IMR-90 (cell line): ENCODE measurements at regions not wholly inside any gene's neighbourhood (a gene's known extent, or its start where the extent isn't known, plus 50 kb on each side); places are given as distances from the start of the nearest gene placed in this dataset.

Experiments
- ATAC-seq: fragments of 200-7000 bp; cut with Tn5 transposase; 2 replicates; pipeline ENCODE4 v1.9.1; 2020; ENCODE audit warnings: low read depth, mild to moderate bottlenecking, moderate library complexity
- BruUV-seq: library from RNA; stranded (reverse); fragments of 400-500 nt; replicated peaks from 2 replicates; lab custom pipeline; 2021; lab: Mats Ljungman, UMichigan
- CTCF ChIA-PET: fragments of 300-600 bp; formaldehyde crosslinking; extraction: SDS; loops from one replicate; lab custom pipeline; 2021; ENCODE audit warnings: antibody characterized with exemption; lab: Yijun Ruan, JAX
- POLR2A ChIA-PET: fragments of 300-600 bp; sonication (Branson Sonifier 250); formaldehyde crosslinking; loops from one replicate; lab custom pipeline; 2022; ENCODE audit warnings: antibody characterized with exemption; ENCODE audit not compliant: unreplicated experiment; lab: Charles Lee
- DNase-seq: peaks from one replicate; pipeline ENCODE4 v3.0.0; 2013
- H2AFZ ChIP-seq: replicated peaks from 2 replicates; pipeline ENCODE3; 2013; ENCODE audit warnings: low read length, mild to moderate bottlenecking; ENCODE audit not compliant: poor library complexity
- H2AK5ac ChIP-seq: 2 replicates; pipeline ENCODE4 v1.6.1; 2013; ENCODE audit warnings: low read depth, low read length, inconsistent platforms
- H2AK9ac ChIP-seq: replicated peaks from 2 replicates; pipeline ENCODE3; 2013; ENCODE audit warnings: mild to moderate bottlenecking, low read depth, low read length, moderate library complexity; ENCODE audit not compliant: poor library complexity
- H2BK120ac ChIP-seq: 2 replicates; pipeline ENCODE4 v1.6.1; 2013; ENCODE audit warnings: low read depth, low read length, inconsistent platforms
- H2BK15ac ChIP-seq: 3 replicates; pipeline ENCODE4 v1.6.1; 2013; ENCODE audit warnings: low read depth, low read length, inconsistent platforms
- H2BK20ac ChIP-seq: 2 replicates; pipeline ENCODE4 v1.6.1; 2013; ENCODE audit warnings: low read depth, mild to moderate bottlenecking, inconsistent platforms, low read length, moderate library complexity
- H2BK5ac ChIP-seq: 2 replicates; pipeline ENCODE4 v1.6.1; 2013; ENCODE audit warnings: mild to moderate bottlenecking, low read depth, low read length, inconsistent platforms; ENCODE audit not compliant: poor library complexity, severe bottlenecking
- H3K14ac ChIP-seq: replicated peaks from 2 replicates; pipeline ENCODE4 v1.6.1; 2013; ENCODE audit warnings: low read depth, low read length, inconsistent platforms
- H3K18ac ChIP-seq: 2 replicates; pipeline ENCODE4 v1.6.1; 2013; ENCODE audit warnings: low read depth, low read length, control low read depth
- H3K23ac ChIP-seq: 2 replicates; pipeline ENCODE4 v1.6.1; 2013; ENCODE audit warnings: low read depth, low read length, inconsistent platforms
- H3K27ac ChIP-seq: 2 replicates; pipeline ENCODE4 v1.5.1; 2013; ENCODE audit warnings: mild to moderate bottlenecking, control low read depth, low read length; ENCODE audit not compliant: insufficient read depth
- H3K27me3 ChIP-seq: 2 replicates; pipeline ENCODE4 v1.6.1; 2013; ENCODE audit warnings: low read length; ENCODE audit not compliant: control insufficient read depth, insufficient read depth
- H3K36me3 ChIP-seq: 2 replicates; pipeline ENCODE4 v1.6.1; 2013; ENCODE audit warnings: low read length, mixed read lengths; ENCODE audit not compliant: control insufficient read depth, insufficient read depth
- H3K4ac ChIP-seq: 2 replicates; pipeline ENCODE4 v1.6.1; 2013; ENCODE audit warnings: low read depth, low read length, inconsistent platforms
- H3K4me1 ChIP-seq: 2 replicates; pipeline ENCODE4 v1.6.1; 2013; ENCODE audit warnings: low read length, mixed read lengths; ENCODE audit not compliant: control insufficient read depth, insufficient read depth
- H3K4me2 ChIP-seq: 2 replicates; pipeline ENCODE4 v1.6.1; 2013; ENCODE audit warnings: low read depth, mild to moderate bottlenecking, control low read depth, low read length, moderate library complexity
- H3K4me3 ChIP-seq: 2 replicates; pipeline ENCODE4 v1.5.1; 2013; ENCODE audit warnings: low read depth, mild to moderate bottlenecking, control low read depth, low read length, moderate library complexity; ENCODE audit not compliant: insufficient read depth
- H3K56ac ChIP-seq: 2 replicates; pipeline ENCODE4 v1.6.1; 2013; ENCODE audit warnings: low read length, inconsistent platforms; ENCODE audit not compliant: insufficient read depth; ENCODE audit errors: extremely low read depth
- H3K79me1 ChIP-seq, 2 experiments: 2 replicates each; pipeline ENCODE4 v1.6.1; 2013; ENCODE audit warnings: low read length in 2 of 2, inconsistent platforms in 1 of 2, low read depth in 1 of 2
- H3K9ac ChIP-seq: 2 replicates; pipeline ENCODE4 v1.6.1; 2013; ENCODE audit warnings: low read depth, low read length, control low read depth
- H3K9me1 ChIP-seq: 2 replicates; pipeline ENCODE4 v1.6.1; 2013; ENCODE audit warnings: low read length, inconsistent platforms; ENCODE audit not compliant: insufficient read depth
- H3K9me3 ChIP-seq: 2 replicates; pipeline ENCODE4 v1.6.1; 2013; ENCODE audit warnings: low read length; ENCODE audit not compliant: control insufficient read depth, insufficient read depth
- H4K20me1 ChIP-seq: 2 replicates; pipeline ENCODE4 v1.6.1; 2013; ENCODE audit warnings: low read length, inconsistent platforms; ENCODE audit not compliant: insufficient read depth
- H4K5ac ChIP-seq: 2 replicates; pipeline ENCODE4 v1.6.1; 2013; ENCODE audit warnings: mild to moderate bottlenecking, low read depth, low read length, control low read depth
- H4K8ac ChIP-seq, 2 experiments: 2 replicates each; pipeline ENCODE4 v1.6.1; 2013; ENCODE audit warnings: low read depth in 2 of 2, low read length in 2 of 2, control low read depth in 1 of 2, inconsistent platforms in 1 of 2
- H4K91ac ChIP-seq: 2 replicates; pipeline ENCODE4 v1.6.1; 2013; ENCODE audit warnings: low read depth, low read length, inconsistent platforms; ENCODE audit not compliant: insufficient read depth
- MAFK ChIP-seq: IDR thresholded peaks from 2 replicates; pipeline ENCODE4 v1.6.1; 2012; ENCODE audit warnings: low read depth, low read length, improper control_type of control experiment
- MAZ ChIP-seq: IDR thresholded peaks from 2 replicates; pipeline ENCODE4 v1.6.1; 2012; ENCODE audit warnings: low read depth, mild to moderate bottlenecking, low read length, improper control_type of control experiment, moderate library complexity, borderline replicate concordance
- NFE2L2 ChIP-seq: fragments of 150-350 bp; IDR thresholded peaks from 2 replicates; pipeline ENCODE4 v1.6.1; 2016; ENCODE audit warnings: low read depth, mild to moderate bottlenecking, low read length
- RAD21 ChIP-seq: IDR thresholded peaks from 2 replicates; pipeline ENCODE4 v1.6.1; 2012; ENCODE audit warnings: low read length, improper control_type of control experiment
- RCOR1 ChIP-seq: IDR thresholded peaks from 2 replicates; pipeline ENCODE4 v1.6.1; 2012; ENCODE audit warnings: mild to moderate bottlenecking, low read length, improper control_type of control experiment; ENCODE audit not compliant: insufficient replicate concordance
- WGBS, 2 experiments: methylation state at CpG; one replicate each; pipeline versions ENCODE4 v1.1.5 to v1.1.7; 2013; ENCODE audit warnings: missing lambda C conversion rate in 2 of 2; ENCODE audit not compliant: insufficient read length in 1 of 2; ENCODE audit errors: extremely low coverage in 2 of 2; 5-methylcytosine and 5-hydroxymethylcytosine counted together
- dilution Hi-C: fragments of 300-500 bp; cut with HindIII; formaldehyde crosslinking; loops from one replicate; pipeline ENCODE4 v1.14.3; 2018; ENCODE audit warnings: low sequenced_read_pairs; ENCODE audit not compliant: unreplicated experiment
- in situ Hi-C: fragments of 300-500 bp; cut with MboI; formaldehyde crosslinking; loops from 3 replicates; pipeline ENCODE4 v1.14.3; 2019; ENCODE audit warnings: low sequenced_read_pairs, inconsistent platforms, mixed read lengths
- intact Hi-C: fragments of 100-400 bp; cut with micrococcal nuclease; formaldehyde crosslinking; loops from 2 replicates; pipeline ENCODE4 v1.10.0; 2022
- TF ChIP-seq, protein P1 (sequence below): fragments of 150-350 bp; IDR thresholded peaks from 2 replicates; pipeline ENCODE4 v1.6.1; 2017; ENCODE audit warnings: mild to moderate bottlenecking, antibody characterized with exemption, low read length, low read depth

DNA sequence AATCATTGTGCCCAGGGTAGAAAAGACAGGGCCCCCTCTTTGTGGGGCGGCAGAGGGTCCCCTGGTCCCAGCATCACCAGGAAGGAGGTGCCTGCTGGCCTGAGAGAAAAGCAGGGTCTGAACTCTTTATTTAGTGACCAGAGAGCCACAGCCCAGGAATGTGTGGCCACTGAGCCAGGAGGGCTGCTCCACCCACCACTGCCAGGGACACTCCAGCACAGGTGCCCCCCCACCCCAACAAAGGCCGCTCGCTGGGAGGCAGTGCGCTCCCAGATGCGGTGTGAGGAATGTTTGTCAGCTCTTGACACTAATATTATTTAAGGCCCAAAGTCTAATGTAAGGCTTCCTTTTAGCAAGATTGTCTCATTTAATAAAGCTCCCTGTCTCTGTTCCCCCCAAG, 59.6 kb upstream of the ZMIZ1 start:
- no peak overlapping the region for H2AK5ac ChIP-seq
- H3K4ac ChIP-seq: no peak overlapping the region
- H3K36me3 ChIP-seq: no peaks in the 10 kb centered on the region
- H3K27ac ChIP-seq: no peak overlapping the region
- H4K20me1 ChIP-seq: no peaks in the 10 kb centered on the region
- in situ Hi-C loops (no loop called here), dilution Hi-C loops (no loop called here), intact Hi-C loops (no loop called here)
- no peak overlapping the region for H3K14ac ChIP-seq
- WGBS, 2 experiments: 90% methylated on average over 2 of the region's 5 CpGs; no CpG with 5 or more reads in 1 of the 2 experiments
- ATAC-seq (no peak), DNase-seq (no peak)
- H3K4me3 ChIP-seq: no peak overlapping the region
- H3K4me2 ChIP-seq: no peak overlapping the region
- H2AK9ac ChIP-seq: no peak overlapping the region
- peaks cover 57% of the 10 kb centered on the region for H3K27me3 ChIP-seq
- no peaks in the 10 kb centered on the region for H3K9me3 ChIP-seq
- ChIA-PET POLR2A (no interaction called here), CTCF (no interaction called here)
- no peak overlapping the region for H2AFZ ChIP-seq
- no peak overlapping the region for H3K56ac ChIP-seq
- H4K8ac ChIP-seq: no peak overlapping the region
- H3K79me1 ChIP-seq: no peaks in the 10 kb centered on the region
- H3K23ac ChIP-seq: no peak overlapping the region
- no peak overlapping the region for H2BK120ac ChIP-seq
- peaks cover 1% of the 10 kb centered on the region; the same call in 1 of the 2 replicates for H3K4me1 ChIP-seq
- TF ChIP-seq MAZ (no peak), RAD21 (no peak), MAFK (no peak), RCOR1 (no peak), NFE2L2 (no peak)
- TF ChIP-seq, protein P1, sequence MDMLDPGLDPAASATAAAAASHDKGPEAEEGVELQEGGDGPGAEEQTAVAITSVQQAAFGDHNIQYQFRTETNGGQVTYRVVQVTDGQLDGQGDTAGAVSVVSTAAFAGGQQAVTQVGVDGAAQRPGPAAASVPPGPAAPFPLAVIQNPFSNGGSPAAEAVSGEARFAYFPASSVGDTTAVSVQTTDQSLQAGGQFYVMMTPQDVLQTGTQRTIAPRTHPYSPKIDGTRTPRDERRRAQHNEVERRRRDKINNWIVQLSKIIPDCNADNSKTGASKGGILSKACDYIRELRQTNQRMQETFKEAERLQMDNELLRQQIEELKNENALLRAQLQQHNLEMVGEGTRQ: no peak
- no peak overlapping the region for H3K9ac ChIP-seq
- H3K18ac ChIP-seq: no peak overlapping the region
- no peak overlapping the region for H2BK5ac ChIP-seq
- H3K9me1 ChIP-seq: no peaks in the 10 kb centered on the region
- no peak overlapping the region for H2BK20ac ChIP-seq
- H2BK15ac ChIP-seq: no peak overlapping the region
- no peak overlapping the region for H4K91ac ChIP-seq
- no peak overlapping the region for H4K5ac ChIP-seq
- no TSS peak for BruUV-seq
